HEK293T (cell line): ENCODE measurements at regions not wholly inside any gene's neighbourhood (a gene's known extent, or its start where the extent isn't known, plus 50 kb on each side); places are given as distances from the start of the nearest gene placed in this dataset.
"Not testable (repeated sequence)": the region's sequence is repeated elsewhere in the genome, so short reads cannot be mapped to it uniquely, and the experiment has no call there.

ENCODE experiments used
- ARNT ChIP-seq: fragments of 450-650 bp; IDR thresholded peaks from 2 replicates; pipeline ENCODE4 v1.6.1; 2017; ENCODE audit warnings: mild to moderate bottlenecking
- BHLHE40 ChIP-seq: fragments of 450-650 bp; IDR thresholded peaks from 2 replicates; pipeline ENCODE4 v1.6.1; 2016; ENCODE audit warnings: mild to moderate bottlenecking, moderate library complexity, borderline replicate concordance
- CTBP1 ChIP-seq: fragments of 450-650 bp; IDR thresholded peaks from 2 replicates; pipeline ENCODE4 v1.6.1; 2016; ENCODE audit warnings: borderline replicate concordance
- ELF4 ChIP-seq: fragments of 450-650 bp; IDR thresholded peaks from 2 replicates; pipeline ENCODE4 v1.6.1; 2017; ENCODE audit warnings: antibody characterized with exemption
- FOXK2 ChIP-seq: fragments of 450-650 bp; IDR thresholded peaks from 2 replicates; pipeline ENCODE4 v1.6.1; 2016; ENCODE audit warnings: mild to moderate bottlenecking
- SP1 ChIP-seq: fragments of 450-650 bp; IDR thresholded peaks from 2 replicates; pipeline ENCODE4 v1.6.1; 2017
- TF ChIP-seq, protein P1 (sequence below): fragments of 450-650 bp; IDR thresholded peaks from 2 replicates; pipeline ENCODE4 v1.6.1; 2016

GRCh38 chr5:119725291-119725690 is 95.9 kb downstream of the FAM170A start:
- not testable (repeated sequence) for TF ChIP-seq CTBP1, ARNT, BHLHE40, SP1, FOXK2, ELF4
- TF ChIP-seq, protein P1, sequence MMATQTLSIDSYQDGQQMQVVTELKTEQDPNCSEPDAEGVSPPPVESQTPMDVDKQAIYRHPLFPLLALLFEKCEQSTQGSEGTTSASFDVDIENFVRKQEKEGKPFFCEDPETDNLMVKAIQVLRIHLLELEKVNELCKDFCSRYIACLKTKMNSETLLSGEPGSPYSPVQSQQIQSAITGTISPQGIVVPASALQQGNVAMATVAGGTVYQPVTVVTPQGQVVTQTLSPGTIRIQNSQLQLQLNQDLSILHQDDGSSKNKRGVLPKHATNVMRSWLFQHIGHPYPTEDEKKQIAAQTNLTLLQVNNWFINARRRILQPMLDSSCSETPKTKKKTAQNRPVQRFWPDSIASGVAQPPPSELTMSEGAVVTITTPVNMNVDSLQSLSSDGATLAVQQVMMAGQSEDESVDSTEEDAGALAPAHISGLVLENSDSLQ = not testable (repeated sequence)
